Right atrium auricular region (tissue), 2 donors: ENCODE measurements at regions not wholly inside any gene's neighbourhood (a gene's known extent, or its start where the extent isn't known, plus 50 kb on each side); places are given as distances from the start of the nearest gene placed in this dataset.

Source experiments
- DNase-seq: peaks from one replicate; pipeline ENCODE4 v3.0.0-alpha.2; 2019; ENCODE audit warnings: low spot score
- H3K27ac ChIP-seq, 2 donors: fragments of 200-600 bp; sonication (generic); 1 replicate in 1 of 2; 2 replicates in 1 of 2; pipeline ENCODE4 v1.5.1; 2016 to 2019
- H3K27me3 ChIP-seq, 2 donors: fragments of 200-600 bp; sonication (generic); one replicate each; pipeline versions ENCODE4 v1.5.1 to v1.6.0; 2017 to 2019
- H3K36me3 ChIP-seq: fragments of 200-600 bp; sonication (generic); one replicate; pipeline ENCODE4 v1.5.1; 2016
- H3K4me1 ChIP-seq, 2 donors: fragments of 200-600 bp; sonication (generic); one replicate each; pipeline versions ENCODE4 v1.5.1 to v1.6.0; 2017 to 2019
- H3K4me3 ChIP-seq, 2 donors: fragments of 200-600 bp; sonication (generic); 1 replicate in 1 of 2; 2 replicates in 1 of 2; pipeline ENCODE4 v1.5.1; 2017 to 2019; ENCODE audit warnings: mild to moderate bottlenecking in 1 of 2, moderate library complexity in 1 of 2
- H3K9me3 ChIP-seq, 2 donors: fragments of 200-600 bp; sonication (generic); one replicate each; pipeline ENCODE4 v1.5.1; 2019
- TF ChIP-seq, protein P1 (sequence below), 2 donors: fragments of 200-600 bp; sonication (generic); IDR thresholded peaks; one replicate each; pipeline ENCODE4 v1.5.1; 2019; ENCODE audit warnings: antibody characterized with exemption in 2 of 2

DNA sequence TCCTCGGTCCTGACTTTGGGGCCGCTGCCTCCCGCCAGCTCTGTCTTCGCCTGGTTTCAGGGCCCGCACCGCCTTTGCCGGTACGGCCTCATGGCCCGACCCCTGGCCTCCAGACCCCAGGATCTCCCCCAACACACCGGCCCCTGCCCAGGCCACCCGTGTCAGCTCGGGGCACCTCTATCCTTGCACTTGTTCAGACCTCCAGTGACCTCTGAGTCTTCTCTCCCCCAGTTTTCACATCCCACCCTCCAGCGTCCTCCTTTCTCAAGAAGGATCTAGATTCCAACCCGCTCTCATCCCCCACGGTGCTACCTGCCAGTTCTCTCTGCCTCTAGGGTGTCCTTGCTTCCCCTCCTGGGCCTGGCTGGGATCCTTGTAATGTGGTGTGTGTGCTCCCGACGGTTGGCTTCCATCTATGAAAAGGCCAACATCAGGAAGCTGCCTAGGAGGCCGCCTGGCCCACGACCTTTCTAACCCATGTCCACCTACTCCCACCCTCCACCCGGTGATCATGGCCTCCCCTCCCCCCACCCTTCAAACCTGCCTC, 61.1 kb downstream of the SPATA31C2 start:
- no peaks in the 10 kb centered on the region for H3K36me3 ChIP-seq
- peaks cover 0 to 13% of the 10 kb centered on the region in 2 donors for H3K4me1 ChIP-seq
- H3K4me3 ChIP-seq = peak overlapping the region; percentile 42 to 59
- no peaks in the 10 kb centered on the region for H3K9me3 ChIP-seq
- H3K27me3 ChIP-seq = no peaks in the 10 kb centered on the region
- H3K27ac ChIP-seq = peak overlapping the region; percentile 48 to 68
- TF ChIP-seq, protein P1, sequence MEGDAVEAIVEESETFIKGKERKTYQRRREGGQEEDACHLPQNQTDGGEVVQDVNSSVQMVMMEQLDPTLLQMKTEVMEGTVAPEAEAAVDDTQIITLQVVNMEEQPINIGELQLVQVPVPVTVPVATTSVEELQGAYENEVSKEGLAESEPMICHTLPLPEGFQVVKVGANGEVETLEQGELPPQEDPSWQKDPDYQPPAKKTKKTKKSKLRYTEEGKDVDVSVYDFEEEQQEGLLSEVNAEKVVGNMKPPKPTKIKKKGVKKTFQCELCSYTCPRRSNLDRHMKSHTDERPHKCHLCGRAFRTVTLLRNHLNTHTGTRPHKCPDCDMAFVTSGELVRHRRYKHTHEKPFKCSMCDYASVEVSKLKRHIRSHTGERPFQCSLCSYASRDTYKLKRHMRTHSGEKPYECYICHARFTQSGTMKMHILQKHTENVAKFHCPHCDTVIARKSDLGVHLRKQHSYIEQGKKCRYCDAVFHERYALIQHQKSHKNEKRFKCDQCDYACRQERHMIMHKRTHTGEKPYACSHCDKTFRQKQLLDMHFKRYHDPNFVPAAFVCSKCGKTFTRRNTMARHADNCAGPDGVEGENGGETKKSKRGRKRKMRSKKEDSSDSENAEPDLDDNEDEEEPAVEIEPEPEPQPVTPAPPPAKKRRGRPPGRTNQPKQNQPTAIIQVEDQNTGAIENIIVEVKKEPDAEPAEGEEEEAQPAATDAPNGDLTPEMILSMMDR (IDR thresholded peaks at IDR 0.05) = no peak
- no peak for DNase-seq

DNA sequence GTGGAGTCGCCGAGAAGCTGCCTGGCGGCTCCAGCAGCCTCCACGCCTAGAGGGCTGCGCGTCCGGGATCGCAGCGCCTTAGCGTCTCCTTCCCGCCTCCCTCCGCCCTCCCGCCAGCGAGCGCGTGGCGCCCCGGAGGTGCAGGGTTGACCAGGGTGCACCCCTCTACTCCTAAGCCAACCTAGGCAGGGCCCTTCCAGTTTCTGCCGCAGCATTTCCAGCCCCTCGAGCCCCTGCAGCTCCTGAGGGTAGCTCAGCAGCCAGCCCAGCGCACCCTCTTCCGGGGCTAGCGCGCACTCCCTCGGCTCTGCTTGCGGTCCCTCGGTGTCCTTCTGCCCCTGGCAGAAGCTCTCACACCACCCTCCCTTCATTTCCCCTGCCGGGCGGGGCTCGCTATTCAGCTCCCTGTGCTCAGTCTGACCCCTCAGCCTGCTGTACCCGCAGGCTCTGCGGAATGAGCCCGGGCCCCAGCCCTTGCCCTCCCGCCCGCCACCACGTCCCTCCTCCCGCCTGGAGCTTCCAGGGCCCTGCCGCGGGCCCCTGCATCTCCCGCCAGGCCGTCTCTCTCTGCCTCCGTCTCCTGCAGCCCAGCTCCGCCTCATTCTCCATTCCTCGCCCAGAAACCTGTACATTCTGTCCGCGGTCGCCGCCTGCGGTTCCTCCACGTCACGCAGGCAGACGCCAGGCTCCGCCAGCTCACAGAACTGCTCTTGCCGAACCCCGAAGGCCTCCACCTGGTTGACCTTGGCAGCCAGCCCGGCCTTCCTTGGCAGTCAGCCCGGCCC, 61.8 kb downstream of the SPATA31C2 start:
- Histone ChIP-seq H3K36me3 (no peaks in the 10 kb centered on the region), H3K9me3 (no peaks in the 10 kb centered on the region), H3K4me3 (peak overlapping the region; percentile 42 to 59), H3K27ac (peak overlapping the region; percentile 48 to 68), H3K4me1 (peaks cover 0 to 13% of the 10 kb centered on the region in 2 donors), H3K27me3 (no peaks in the 10 kb centered on the region)
- TF ChIP-seq, protein P1 (IDR thresholded peaks at IDR 0.05) = no peak
- peak; percentile 76 for DNase-seq

DNA sequence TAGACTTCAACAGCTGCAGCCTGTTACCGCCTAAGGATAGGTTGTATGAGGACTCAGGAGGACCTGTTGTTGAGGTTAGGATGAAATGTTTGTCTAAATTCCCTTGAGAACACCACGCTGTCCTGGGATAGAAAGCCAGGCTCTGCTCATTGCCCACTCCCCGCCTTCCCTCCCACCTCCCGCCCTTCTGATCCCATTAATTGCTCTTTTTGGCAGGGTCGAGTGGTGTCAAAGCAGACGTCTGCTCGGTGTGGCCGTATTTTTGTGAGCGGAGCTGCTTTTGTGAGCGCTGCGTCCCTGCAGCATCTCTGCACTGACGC, 62.3 kb downstream of the SPATA31C2 start:
- TF ChIP-seq, protein P1 (IDR thresholded peaks at IDR 0.05) = no peak
- Histone ChIP-seq H3K27ac (peak overlapping the region; percentile 48 to 68), H3K4me1 (peaks cover 0 to 13% of the 10 kb centered on the region in 2 donors), H3K9me3 (no peaks in the 10 kb centered on the region), H3K36me3 (no peaks in the 10 kb centered on the region), H3K27me3 (no peaks in the 10 kb centered on the region), H3K4me3 (peak overlapping the region; percentile 42 to 59)
- DNase-seq = no peak

DNA sequence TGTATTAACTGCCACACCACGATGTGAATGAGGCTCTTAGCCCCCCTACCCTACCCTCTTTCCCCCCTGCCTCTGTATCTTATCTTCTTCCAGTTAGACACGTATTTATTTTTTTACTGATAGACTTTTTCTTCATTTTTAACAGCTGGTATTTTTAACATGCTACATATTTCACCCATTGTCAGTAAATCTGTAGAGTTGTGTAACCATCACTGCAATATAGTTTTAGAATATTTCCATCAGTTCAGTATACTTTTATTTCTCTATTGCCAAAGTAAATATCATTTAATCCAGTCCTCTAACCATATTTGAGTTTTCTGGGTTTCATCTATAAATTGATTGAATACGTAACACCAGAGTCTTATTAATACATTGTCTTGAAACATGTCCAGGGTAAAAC, 62.8 kb downstream of the SPATA31C2 start:
- H3K4me1 ChIP-seq = peaks cover 0 to 13% of the 10 kb centered on the region in 2 donors
- no peak for DNase-seq
- H3K9me3 ChIP-seq = no peaks in the 10 kb centered on the region
- no peak overlapping the region for H3K4me3 ChIP-seq
- no peaks in the 10 kb centered on the region for H3K27me3 ChIP-seq
- no peak overlapping the region for H3K27ac ChIP-seq
- H3K36me3 ChIP-seq = no peaks in the 10 kb centered on the region
- TF ChIP-seq, protein P1 (IDR thresholded peaks at IDR 0.05) = no peak

DNA sequence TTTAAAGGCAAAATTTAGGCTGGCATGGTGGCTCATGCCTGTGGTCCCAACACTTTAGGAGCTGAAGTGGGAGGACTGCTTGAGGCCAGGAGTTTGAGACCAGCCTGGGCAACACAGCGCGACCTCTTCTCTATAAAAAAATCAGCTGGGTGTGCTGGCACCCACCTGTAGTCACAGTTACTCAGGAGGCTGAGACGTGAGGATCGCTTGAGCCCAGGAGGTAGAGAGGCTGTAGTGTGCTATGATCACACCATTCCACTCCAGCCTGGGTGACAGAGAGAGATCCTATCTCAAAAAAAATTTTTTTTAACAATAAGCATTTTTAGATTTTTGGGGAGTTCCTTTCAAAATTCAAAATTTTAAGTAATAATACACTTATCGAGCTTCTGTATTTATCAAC, 63.3 kb downstream of the SPATA31C2 start:
- no peaks in the 10 kb centered on the region for H3K27me3 ChIP-seq
- H3K4me1 ChIP-seq = peaks cover 0 to 13% of the 10 kb centered on the region in 2 donors
- no peak overlapping the region for H3K27ac ChIP-seq
- H3K9me3 ChIP-seq = no peaks in the 10 kb centered on the region
- TF ChIP-seq, protein P1 (IDR thresholded peaks at IDR 0.05) = no peak
- no peak for DNase-seq
- H3K4me3 ChIP-seq = no peak overlapping the region
- H3K36me3 ChIP-seq = no peaks in the 10 kb centered on the region
